Caki2 (cell line): ENCODE measurements at regions not wholly inside any gene's neighbourhood (a gene's known extent, or its start where the extent isn't known, plus 50 kb on each side); places are given as distances from the start of the nearest gene placed in this dataset.

Source experiments
- DNase-seq: peaks from one replicate; pipeline ENCODE4 v3.0.0-alpha.2; 2015; ENCODE audit warnings: low read depth
- in situ Hi-C: cut with HindIII; loops from 2 replicates; pipeline ENCODE4 v1.10.0; 2016; ENCODE audit warnings: low sequenced_read_pairs, low pct_unique_long_range_greater_than_20kb, mixed read lengths

GRCh38 chr1:114278911-114279310, 125.2 kb upstream of the SYT6 start:
- DNase-seq = no peak
- in situ Hi-C loops = no loop called here

DNA sequence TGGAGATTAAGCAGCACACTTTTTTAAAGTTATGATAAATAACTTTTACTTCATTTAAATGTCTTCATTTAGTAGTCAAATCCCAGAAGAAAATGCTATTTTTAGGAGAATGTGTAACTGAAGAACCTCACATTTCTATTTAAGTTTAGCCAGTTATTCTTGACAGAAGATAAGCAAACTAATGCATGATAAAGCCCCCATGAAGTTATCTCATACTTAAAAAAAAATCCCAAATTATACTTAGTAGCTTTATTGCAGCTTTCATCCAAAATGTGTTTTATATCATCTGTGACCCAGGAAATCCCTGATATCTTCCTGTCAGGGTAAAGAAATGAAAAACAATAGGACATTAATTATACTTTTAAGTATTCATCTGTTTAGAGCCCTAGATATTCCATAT, 124.8 kb upstream of the SYT6 start:
- in situ Hi-C loops = no loop called here
- DNase-seq = no peak

GRCh38 chr1:114274621-114275317, 121.1 kb upstream of the SYT6 start:
- no peak for DNase-seq
- in situ Hi-C loops = no loop called here

DNA sequence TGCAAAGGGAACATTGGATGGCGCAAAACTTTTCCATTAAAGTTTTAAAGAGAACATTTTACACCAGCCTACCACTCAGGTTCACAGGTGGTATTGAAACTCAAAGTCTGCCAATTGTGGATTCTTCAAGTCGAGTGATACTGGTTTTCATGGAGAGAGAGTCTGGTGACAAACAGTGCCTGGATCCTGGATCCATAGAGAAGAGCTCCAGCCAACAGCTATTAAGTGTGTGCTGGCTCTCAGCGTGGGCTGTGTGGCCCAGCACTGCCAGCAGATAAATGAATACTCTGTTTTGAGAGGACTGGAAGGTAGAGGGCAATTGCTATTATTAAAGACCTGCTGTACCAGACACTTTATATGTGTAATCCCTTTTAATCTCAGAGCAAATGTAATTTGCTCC, 118.9 kb upstream of the SYT6 start:
- DNase-seq = no peak
- in situ Hi-C loops = no loop called here

GRCh38 chr1:114270718-114271117, 117.0 kb upstream of the SYT6 start:
- no peak for DNase-seq
- in situ Hi-C loops = no loop called here

DNA sequence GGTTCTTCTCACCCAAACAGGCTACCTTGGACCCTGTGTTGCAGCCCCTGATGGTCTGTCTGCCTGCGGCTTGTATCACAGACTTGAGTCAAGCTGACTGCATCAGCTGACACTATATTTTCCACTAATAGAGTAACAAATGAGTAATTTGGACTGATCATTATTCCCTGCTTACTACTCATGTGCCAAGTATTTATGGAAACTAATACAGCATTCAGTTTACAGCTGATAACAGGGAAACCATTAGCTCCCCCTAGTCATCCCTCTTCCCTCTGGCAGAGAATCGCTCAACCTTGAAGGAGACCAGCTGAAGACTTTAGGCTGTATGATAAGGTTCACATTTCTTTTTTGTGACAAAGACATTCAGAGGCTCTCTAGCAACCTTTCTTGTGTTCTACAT, 116.6 kb upstream of the SYT6 start:
- in situ Hi-C loops = no loop called here

GRCh38 chr1:114269539-114269938, 115.9 kb upstream of the SYT6 start:
- no peak for DNase-seq
- in situ Hi-C loops = no loop called here

More for the DNA sequence above, 116.6 kb upstream of the SYT6 start:
- DNase-seq = no peak

- in situ Hi-C loops = no loop called here
- DNase-seq = no peak
Measured at GRCh38 chr1:114263343-114263742, 109.7 kb upstream of the SYT6 start.

- in situ Hi-C loops = no loop called here
Measured at GRCh38 chr1:114262337-114262736, 108.7 kb upstream of the SYT6 start.

DNA sequence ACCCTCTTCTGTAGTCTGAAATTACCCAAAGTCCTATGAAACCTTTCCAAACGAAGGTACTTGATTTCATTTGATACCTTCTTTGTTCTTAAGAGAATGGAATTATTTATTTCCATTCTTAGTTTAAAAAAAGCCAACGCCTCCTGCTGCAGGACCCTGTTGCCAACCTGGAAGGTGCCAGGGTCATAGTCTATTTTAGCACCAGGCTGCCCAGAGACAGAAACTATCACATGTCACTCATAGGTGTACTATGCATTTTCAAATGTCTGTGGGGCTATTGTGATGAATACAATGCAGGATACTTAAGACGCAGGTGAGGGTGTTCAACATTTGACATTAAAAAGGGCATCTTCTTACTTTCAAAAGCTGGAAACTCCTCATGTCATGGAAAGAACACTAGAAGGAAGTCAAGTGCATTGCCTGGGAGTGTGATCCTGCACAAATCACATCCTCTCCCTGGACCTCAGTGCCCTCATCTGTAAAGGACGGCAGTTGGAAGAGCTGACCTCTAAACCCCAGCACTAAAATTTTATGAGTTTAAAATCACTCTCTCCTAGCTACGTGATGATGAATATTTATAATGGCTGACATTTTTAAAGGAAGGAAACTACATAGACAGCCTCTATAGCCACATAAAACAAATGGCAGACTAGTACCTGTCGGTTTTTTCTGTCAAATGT, 107.3 kb upstream of the SYT6 start:
- in situ Hi-C loops = no loop called here
- DNase-seq = no peak

More at GRCh38 chr1:114262337-114262736, 108.7 kb upstream of the SYT6 start:
- no peak for DNase-seq

DNA sequence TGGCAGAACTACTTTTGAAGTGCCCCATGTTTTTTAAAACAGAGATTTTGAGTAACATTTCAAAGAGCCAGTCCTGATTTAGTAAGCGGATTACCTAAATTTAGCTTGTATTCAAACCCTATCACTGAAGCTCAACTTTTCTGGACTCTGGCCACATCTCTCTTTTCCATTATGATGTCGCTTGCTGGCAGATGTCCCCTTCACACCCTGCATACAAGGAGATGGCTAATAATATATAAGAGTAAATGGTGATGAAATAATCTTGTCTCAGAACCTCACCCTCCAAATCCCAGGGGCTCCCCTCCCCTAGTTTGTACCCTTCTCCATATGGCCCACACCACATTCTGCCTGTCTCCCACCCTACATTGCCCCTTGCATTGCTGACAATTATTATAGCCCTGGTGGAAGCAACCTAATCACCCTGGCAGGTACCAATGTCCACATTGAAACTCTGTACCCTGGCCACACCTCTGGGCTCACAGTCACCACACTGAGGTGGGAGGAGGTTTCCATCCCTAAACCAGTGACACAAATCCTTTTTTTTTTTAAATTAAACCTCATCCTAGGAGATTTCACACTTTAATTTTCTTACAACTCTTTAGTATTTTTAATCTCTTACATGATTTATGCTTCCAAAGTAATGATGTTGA, 106.0 kb upstream of the SYT6 start:
- DNase-seq = no peak
- in situ Hi-C loops = no loop called here

GRCh38 chr1:114258633-114259032, 105.0 kb upstream of the SYT6 start:
- no peak for DNase-seq
- in situ Hi-C loops = no loop called here

DNA sequence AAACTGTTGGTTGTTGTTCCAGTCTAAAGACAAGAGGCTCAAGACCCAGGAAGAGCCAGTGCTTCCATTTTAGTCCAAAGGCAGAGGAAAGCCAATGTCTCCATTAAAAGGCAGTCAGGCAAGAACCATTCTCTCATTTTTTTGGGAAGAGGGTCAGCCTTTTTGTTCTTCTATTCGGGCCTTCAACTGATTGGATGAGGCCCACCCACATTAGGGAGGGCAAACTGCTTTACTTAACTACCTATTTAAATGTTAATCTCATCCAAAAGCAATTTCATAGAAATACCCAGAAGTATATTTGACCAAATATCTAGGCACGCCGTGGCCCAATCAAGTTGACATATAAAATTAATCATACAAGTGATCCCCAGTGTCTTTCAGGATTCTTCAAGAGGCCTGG, 104.4 kb upstream of the SYT6 start:
- in situ Hi-C loops = no loop called here
- DNase-seq = no peak

- no peak for DNase-seq
- in situ Hi-C loops = no loop called here
Measured at GRCh38 chr1:114257554-114257953, 103.9 kb upstream of the SYT6 start.

- in situ Hi-C loops = no loop called here
Measured at GRCh38 chr1:114253900-114254299, 100.2 kb upstream of the SYT6 start.

GRCh38 chr1:114251573-114251939, 97.9 kb upstream of the SYT6 start:
- in situ Hi-C loops = no loop called here
- DNase-seq = no peak

More at GRCh38 chr1:114253900-114254299, 100.2 kb upstream of the SYT6 start:
- no peak for DNase-seq

DNA sequence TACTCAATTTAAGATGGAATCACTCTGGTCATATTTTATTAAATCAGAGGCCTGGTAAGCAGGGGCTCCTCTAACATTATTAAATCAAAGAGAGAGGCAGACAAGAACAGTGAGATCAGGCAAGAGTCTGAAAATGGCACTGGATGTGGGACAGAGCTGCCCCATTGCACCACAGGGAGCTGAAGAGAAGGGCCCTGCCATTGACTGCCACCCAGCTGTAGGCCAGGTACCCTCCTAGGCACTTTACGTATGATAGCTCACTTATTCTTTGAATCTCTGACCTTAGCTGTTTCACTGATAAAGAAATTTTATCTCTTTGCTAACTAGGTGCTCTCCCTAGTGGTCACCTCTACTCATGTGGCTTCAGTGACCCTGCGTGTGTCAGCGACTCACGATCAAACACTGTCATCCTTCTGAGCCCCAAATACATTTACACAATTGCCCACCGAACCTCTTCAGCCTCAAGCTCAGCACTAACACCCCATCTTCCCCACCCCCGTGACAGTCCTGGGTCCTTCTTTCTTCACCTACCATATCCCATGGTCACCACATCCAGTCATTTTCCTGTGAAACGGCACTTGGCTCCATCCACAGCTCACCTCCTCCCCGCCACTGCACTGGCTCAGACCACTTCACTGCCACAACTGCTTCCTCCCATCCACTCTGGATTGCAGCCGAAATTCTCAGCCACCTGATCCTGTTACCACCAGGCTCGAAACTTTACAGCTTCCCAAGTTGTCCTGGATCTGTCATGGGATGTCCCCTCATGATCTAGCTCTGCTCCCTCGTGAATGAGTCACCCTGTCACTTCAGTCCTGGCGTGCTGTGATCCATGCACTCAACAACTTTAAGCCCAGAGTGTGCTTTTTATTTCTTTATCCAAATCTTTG, 97.3 kb upstream of the SYT6 start:
- in situ Hi-C loops = no loop called here
- DNase-seq = no peak

- DNase-seq = no peak
- in situ Hi-C loops = no loop called here
Measured at GRCh38 chr1:114249691-114250090, 96.0 kb upstream of the SYT6 start.

GRCh38 chr1:114248162-114248561, 94.5 kb upstream of the SYT6 start:
- no peak for DNase-seq
- in situ Hi-C loops = no loop called here
